GM12873 (cell line): ENCODE measurements at regions not wholly inside any gene's neighbourhood (a gene's known extent, or its start where the extent isn't known, plus 50 kb on each side); places are given as distances from the start of the nearest gene placed in this dataset.

Source experiments
- CTCF ChIP-seq: IDR thresholded peaks from 2 replicates; pipeline ENCODE4 v1.5.1; 2012; ENCODE audit warnings: low read depth, mild to moderate bottlenecking, moderate library complexity, low read length, control low read depth; ENCODE audit not compliant: insufficient read depth; ENCODE audit errors: missing control alignments

- TF ChIP-seq CTCF: no peak
These were observed 805.7 kb downstream of the CDH9 start for GRCh38 chr5:26232706-26233105.

GRCh38 chr5:26231316-26231715, 807.1 kb downstream of the CDH9 start:
- TF ChIP-seq CTCF: no peak

- TF ChIP-seq CTCF: no peak
These were observed 808.5 kb downstream of the CDH9 start for GRCh38 chr5:26229848-26230247.

DNA sequence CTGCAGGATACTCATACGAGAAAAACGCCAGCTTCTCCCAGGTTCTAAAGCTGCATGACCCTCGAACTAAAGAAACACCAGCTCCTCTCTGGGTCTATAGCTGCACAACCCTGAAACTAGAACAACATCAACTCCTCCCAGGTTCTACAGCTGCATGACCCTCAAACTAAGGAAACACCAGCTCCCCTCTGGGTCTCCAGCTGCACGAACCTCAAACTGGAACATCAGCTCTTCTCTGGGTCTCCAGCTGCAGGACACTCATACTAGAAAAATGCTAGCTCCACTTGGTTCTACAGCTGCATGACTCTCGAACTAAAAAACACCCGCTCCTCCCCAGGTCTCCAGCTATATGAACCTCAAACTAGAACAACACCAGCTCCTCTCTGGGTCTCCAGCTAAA, 811.1 kb downstream of the CDH9 start:
- TF ChIP-seq CTCF: no peak

DNA sequence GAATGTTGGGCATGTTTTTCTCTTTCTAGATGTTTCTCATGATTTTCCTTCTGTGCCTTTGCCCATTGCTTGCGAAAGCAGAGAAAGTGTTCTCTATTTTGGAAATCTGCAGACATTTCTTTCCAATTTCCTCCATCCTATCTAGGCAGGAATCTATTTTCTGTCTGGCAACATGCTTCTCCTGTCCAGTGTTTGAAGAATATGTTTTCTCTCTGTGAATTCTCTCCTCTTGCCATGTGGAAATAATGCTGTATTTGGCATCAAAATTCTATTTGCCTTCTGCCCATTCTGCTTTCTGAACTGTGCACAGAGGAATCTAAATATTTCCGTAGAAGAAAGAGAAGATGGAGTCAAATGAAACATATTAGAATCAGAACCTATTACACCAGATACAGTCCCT, 833.3 kb downstream of the CDH9 start:
- TF ChIP-seq CTCF: no peak

DNA sequence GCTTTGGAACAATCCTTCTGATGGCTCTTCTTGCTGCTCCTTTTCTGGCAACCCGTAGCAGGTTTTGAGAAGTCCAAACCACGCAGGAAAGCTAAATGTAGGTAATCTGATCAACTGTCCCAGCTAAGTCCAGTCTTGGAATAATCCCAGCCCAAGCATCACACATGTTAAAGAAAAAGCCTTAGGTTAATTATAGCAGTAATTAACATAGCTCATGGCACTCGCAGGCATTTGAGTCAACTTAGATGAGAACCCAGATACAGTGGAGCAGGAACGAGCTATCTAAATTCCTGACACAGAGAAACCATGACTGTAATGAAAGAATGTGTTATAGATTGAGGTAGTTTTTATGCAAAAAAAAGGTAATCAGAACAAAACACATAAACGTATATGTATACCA, 844.8 kb downstream of the CDH9 start:
- no peak for TF ChIP-seq CTCF

DNA sequence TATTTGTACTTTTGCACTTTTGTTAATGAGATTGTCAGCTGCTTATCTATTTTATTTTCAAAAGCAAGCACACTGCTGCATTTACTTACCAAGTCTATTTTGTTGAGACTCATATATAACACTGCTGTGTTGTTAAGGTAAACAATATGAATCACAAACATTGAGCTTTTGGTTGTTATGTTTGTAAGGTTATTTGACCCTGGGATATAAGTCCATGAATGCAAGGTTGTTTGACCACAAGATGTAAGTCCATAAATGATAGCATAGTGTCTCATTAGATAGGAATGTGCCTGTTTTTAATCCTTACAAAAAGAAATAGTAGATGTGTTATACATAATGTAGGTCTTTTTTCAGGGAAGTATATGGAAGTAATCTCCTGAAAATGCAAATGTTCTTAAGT, 845.9 kb downstream of the CDH9 start:
- no peak for TF ChIP-seq CTCF

DNA sequence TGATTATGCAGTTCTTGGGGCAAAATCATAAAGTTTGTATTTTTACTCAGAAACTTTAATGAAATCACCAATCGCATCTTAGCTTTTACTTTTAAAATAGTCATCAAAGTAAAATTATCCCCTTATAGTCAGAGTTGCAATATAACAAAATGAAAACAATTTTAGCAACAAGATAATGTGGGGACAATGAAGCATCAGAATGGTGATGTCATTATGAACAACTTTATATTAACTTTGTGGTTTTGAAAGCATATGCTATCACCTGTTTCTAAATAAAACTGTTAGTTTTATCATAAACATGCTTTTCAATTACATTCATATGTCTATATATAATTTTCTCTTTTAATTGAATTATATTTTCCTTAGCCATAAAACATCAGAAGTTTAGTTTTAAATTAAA, 856.8 kb downstream of the CDH9 start:
- no peak for TF ChIP-seq CTCF
